ENCODE measurements at regions not wholly inside any gene's neighbourhood (a gene's known extent, or its start where the extent isn't known, plus 50 kb on each side); places are given as distances from the start of the nearest gene placed in this dataset.

DNA sequence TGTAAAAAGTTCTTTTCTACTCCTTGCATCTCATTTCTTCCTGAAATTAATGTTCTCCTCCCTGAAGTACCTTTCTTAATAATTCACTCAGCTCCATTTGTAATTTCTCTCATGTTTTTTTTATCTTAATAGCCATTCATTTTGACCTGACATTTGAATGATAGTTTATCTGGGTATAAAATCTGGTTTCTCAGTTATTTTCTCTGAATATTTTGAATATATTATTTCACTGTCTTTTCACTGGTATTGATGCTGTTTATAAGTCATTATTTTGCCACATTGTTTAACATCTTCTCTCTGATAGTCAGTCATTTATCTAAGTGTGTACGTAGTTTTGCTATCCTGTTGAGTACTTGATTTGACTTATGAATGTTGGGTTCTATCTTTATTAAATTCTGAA, 68.8 kb upstream of the ARHGAP18 start:
- no peak overlapping the region for H3K27ac Mint-ChIP-seq
- no peak overlapping the region for H3K4me3 Mint-ChIP-seq
- peaks cover 7% of the 10 kb centered on the region for H3K27me3 Mint-ChIP-seq
- H3K4me1 Mint-ChIP-seq: no peaks in the 10 kb centered on the region
- ATAC-seq (no peak), DNase-seq (no peak)
- peaks cover 3% of the 10 kb centered on the region for H3K36me3 Mint-ChIP-seq (ENCODE audit: low read depth)
- H3K9me3 Mint-ChIP-seq: peaks cover 26% of the 10 kb centered on the region

GRCh38 chr6:129777371-129777770, 67.4 kb upstream of the ARHGAP18 start:
- H3K27ac Mint-ChIP-seq: no peak overlapping the region
- peaks cover 2% of the 10 kb centered on the region for H3K4me1 Mint-ChIP-seq
- DNase-seq: no peak
- H3K27me3 Mint-ChIP-seq: peaks cover 2% of the 10 kb centered on the region
- H3K36me3 Mint-ChIP-seq (ENCODE audit: low read depth): peaks cover 3% of the 10 kb centered on the region
- H3K9me3 Mint-ChIP-seq: peaks cover 26% of the 10 kb centered on the region
- no peak for ATAC-seq
- no peak overlapping the region for H3K4me3 Mint-ChIP-seq

- ATAC-seq: no peak
- no peak overlapping the region for H3K4me3 Mint-ChIP-seq
These were observed 66.8 kb upstream of the ARHGAP18 start for GRCh38 chr6:129776542-129777330.

DNA sequence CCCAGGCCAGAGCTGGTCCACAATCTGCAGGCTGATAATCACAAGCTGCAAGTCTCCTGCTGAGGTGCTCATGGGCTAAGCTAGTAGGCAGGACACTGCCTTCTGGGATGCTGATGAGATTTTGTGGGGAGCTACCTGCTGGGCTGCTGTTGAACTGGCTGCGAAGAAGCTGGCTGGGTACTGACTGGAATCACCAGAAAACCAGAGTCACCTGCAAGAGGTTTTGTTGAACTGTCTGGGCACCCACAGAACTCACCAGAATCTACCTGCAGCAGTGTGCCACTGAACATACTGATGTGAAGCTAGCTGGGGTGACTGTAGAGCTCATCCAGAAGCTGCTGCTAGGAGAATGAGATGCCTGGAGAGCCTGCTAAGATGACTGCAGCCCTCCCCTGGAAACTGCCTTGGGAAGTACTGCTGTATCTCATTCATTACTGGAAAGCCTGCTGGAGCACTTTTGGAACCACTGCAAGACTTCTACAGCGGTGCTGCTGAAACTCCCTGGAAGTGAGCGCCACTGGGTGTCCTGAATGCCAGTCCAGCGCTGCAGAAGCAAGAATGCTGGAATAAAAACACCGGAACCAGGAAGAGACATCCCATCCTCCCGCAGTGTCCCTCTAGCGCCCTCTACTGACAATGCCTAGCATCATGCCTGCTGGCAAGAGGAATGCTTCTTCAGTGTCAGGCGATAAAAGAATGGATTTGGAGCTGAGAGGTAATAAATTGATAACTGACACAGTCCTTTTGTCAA, 64.9 kb upstream of the ARHGAP18 start:
- peaks cover 3% of the 10 kb centered on the region for H3K36me3 Mint-ChIP-seq (ENCODE audit: low read depth)
- H3K4me3 Mint-ChIP-seq: no peak overlapping the region
- DNase-seq: peak; percentile 55
- H3K27me3 Mint-ChIP-seq: no peaks in the 10 kb centered on the region
- H3K9me3 Mint-ChIP-seq: peaks cover 19% of the 10 kb centered on the region
- H3K27ac Mint-ChIP-seq: no peak overlapping the region
- H3K4me1 Mint-ChIP-seq: peaks cover 2% of the 10 kb centered on the region
- no peak for ATAC-seq

More at GRCh38 chr6:129776542-129777330, 66.8 kb upstream of the ARHGAP18 start:
- Mint-ChIP-seq H3K9me3 (peaks cover 25% of the 10 kb centered on the region), H3K4me1 (peaks cover 2% of the 10 kb centered on the region), H3K27ac (no peak overlapping the region), H3K27me3 (peaks cover 2% of the 10 kb centered on the region), H3K36me3 (ENCODE audit: low read depth) (peaks cover 3% of the 10 kb centered on the region)
- no peak for DNase-seq

GRCh38 chr6:129773304-129773703, 63.3 kb upstream of the ARHGAP18 start:
- Mint-ChIP-seq H3K4me1 (peaks cover 2% of the 10 kb centered on the region), H3K36me3 (ENCODE audit: low read depth) (peaks cover 3% of the 10 kb centered on the region), H3K4me3 (no peak overlapping the region), H3K27me3 (no peaks in the 10 kb centered on the region), H3K27ac (no peak overlapping the region), H3K9me3 (peaks cover 5% of the 10 kb centered on the region)
- no peak for DNase-seq
- ATAC-seq: no peak

DNA sequence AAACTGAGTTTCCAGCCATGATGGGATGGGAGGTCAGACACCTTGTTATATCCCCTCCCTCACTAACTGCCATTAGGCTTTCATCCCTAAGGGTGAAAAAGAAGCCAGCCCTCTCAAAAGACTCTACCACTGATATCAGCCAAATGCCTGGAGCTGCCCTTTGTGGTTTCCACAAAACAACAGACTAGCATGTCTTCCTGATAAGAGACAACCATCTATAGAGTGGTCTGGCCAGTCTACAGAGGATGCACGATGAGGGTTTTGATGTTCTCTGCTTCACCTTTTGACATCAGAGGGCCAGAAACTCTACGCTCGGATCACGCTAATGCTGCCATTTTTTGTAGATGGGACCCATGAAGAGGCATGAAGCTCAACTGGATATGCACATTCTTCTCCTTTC, 61.7 kb upstream of the ARHGAP18 start:
- DNase-seq: no peak
- no peak overlapping the region for H3K27ac Mint-ChIP-seq
- H3K9me3 Mint-ChIP-seq: no peaks in the 10 kb centered on the region
- peaks cover 4% of the 10 kb centered on the region for H3K27me3 Mint-ChIP-seq
- H3K4me1 Mint-ChIP-seq: peaks cover 12% of the 10 kb centered on the region
- no peak overlapping the region for H3K4me3 Mint-ChIP-seq
- no peaks in the 10 kb centered on the region for H3K36me3 Mint-ChIP-seq (ENCODE audit: low read depth)
- no peak for ATAC-seq

DNA sequence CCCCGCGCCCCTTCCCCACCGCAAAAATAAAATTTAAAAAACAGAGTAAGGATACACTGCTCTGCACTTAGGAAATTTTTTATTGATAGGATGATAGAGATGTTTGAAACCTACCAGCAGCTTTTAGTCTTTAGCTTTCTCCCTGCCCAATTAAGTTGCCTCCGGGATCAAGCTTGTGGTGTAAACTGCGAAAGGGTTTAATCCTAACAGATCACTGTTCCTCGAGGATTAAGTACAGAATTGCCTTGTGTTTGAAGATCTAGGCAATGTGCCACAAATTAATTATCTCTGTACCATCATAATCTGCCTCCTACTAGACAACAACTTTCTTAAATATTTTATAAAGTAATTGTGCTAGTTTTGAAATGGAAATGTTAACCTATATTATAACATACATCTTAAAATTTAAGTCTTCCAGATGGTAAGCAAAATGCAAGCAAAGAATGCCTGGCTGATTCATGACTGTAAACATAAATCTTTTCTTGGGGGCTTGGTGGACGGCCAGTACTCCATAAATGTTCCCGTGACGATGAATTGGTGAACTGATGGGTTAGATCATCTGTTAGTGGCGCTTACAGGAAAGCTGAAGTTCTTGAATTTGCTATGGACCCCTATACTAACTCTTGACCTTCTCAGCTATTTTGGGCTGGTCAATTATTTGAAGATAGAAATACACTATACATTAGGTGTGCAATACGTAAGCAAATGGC, 58.0 kb upstream of the ARHGAP18 start:
- no peaks in the 10 kb centered on the region for H3K9me3 Mint-ChIP-seq
- H3K36me3 Mint-ChIP-seq (ENCODE audit: low read depth): no peaks in the 10 kb centered on the region
- H3K4me1 Mint-ChIP-seq: peaks cover 14% of the 10 kb centered on the region
- H3K4me3 Mint-ChIP-seq: peak overlapping the region; percentile 73
- no peak overlapping the region for H3K27ac Mint-ChIP-seq
- DNase-seq: no peak
- ATAC-seq: no peak
- H3K27me3 Mint-ChIP-seq: peaks cover 29% of the 10 kb centered on the region

DNA sequence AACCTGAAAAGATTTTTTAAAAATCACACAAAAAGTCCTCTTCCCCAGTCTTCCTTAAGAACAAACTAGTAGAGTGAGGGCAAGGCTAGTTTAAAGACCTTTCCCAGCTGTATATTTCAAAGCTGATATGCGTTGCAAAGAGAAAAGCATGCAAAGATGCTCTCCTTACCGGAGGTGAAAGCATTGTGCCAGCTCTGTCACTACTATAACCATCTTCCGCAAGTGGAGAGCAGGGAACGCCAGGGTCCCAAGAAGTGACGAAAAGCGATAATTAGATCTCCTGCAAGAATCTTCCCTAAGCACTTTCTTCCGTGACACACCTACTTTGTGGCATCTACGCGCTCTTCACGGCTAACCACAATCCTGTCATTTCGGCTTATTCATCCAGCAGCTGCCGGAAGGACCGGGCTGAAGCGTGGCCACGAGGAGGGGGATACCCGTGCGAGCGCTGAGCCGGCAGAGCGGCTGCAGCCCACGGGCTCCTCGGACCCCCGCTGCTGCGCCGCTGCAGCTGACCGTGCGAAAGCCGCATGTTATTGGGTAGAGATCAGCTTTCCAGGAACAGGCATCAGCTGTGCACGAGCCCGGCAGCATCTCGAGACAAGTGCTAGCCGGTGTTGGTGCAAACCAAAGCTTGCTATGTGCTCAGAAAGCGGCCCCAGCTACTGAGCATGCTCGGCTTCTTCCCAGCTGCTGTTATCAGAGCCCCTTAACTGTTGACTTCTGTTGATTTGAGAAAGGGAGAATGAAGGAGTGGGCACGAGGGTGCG, 57.2 kb upstream of the ARHGAP18 start:
- DNase-seq (peak; percentile 72), ATAC-seq (peak; percentile 96)
- Mint-ChIP-seq H3K36me3 (ENCODE audit: low read depth) (no peaks in the 10 kb centered on the region), H3K27me3 (peaks cover 30% of the 10 kb centered on the region), H3K27ac (peak overlapping the region; percentile 15), H3K4me1 (peaks cover 14% of the 10 kb centered on the region), H3K4me3 (peak overlapping the region; percentile 73), H3K9me3 (no peaks in the 10 kb centered on the region)

GRCh38 chr6:129764761-129765407, 54.9 kb upstream of the ARHGAP18 start:
- Mint-ChIP-seq H3K27ac (no peak overlapping the region), H3K27me3 (peaks cover 33% of the 10 kb centered on the region), H3K4me3 (no peak overlapping the region), H3K9me3 (no peaks in the 10 kb centered on the region), H3K36me3 (ENCODE audit: low read depth) (no peaks in the 10 kb centered on the region), H3K4me1 (peaks cover 14% of the 10 kb centered on the region)
- ATAC-seq (no peak), DNase-seq (no peak)

DNA sequence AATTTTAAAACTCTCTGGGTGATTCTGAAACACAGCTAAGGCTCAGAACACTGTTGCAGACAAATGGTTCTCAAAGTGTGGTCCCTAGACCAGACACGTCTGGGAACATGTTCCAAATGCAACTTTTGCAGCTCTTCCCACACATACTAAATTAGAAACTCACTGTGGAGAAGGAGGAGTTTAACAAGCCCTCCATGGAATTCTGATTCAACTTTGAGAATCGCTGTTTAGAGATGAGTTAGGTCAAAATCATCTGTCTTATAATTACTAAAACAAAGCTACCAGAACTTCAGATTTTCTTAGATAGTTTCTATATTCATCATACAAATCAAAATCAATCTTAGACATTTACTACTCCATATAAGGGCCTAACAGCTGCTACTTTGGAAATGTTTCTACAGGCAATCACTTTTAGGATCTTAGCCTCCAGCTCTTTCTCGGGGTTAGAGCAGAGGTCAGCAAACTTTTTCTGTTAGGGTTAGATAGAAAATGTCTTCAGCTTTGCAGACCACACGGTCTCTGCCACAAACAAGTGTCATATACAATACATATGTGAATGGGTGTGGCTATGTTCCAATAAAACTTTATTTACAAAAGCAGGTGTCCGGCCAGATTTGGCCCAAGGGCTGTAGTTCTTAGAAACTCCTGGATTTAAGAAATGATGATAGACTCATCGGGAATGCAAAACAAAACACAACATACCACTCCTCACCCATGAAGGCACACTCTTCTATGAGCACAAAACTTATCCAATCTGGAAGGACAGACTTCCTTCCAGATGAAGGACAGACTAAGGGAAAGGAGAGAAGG, 50.0 kb upstream of the ARHGAP18 start:
- no peak for ATAC-seq
- no peaks in the 10 kb centered on the region for H3K4me1 Mint-ChIP-seq
- H3K27ac Mint-ChIP-seq: no peak overlapping the region
- no peak for DNase-seq
- no peaks in the 10 kb centered on the region for H3K9me3 Mint-ChIP-seq
- peaks cover 17% of the 10 kb centered on the region for H3K27me3 Mint-ChIP-seq
- H3K36me3 Mint-ChIP-seq (ENCODE audit: low read depth): no peaks in the 10 kb centered on the region
- no peak overlapping the region for H3K4me3 Mint-ChIP-seq
